ENCODE measurements at regions not wholly inside any gene's neighbourhood (a gene's known extent, or its start where the extent isn't known, plus 50 kb on each side); places are given as distances from the start of the nearest gene placed in this dataset.
"Not testable (repeated sequence)": the region's sequence is repeated elsewhere in the genome, so short reads cannot be mapped to it uniquely, and the experiment has no call there.

DNA sequence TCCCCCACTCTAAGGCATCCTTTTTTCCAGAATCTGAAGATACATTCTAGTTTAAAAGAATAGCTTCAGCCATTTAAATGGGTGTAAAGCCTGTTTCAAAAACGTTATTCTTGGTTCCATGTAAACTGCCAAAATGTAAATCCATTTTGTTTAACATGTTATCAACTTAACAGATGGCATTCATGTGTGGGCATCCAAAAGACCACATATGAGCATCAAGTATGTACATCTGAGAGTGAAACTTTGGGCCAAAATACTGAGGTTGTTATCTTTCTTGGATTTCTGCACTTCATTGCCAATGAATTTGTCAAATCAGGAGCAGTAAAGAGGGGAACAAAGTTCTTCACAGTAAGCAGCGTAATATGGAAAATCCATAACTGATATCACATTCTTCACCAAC, 395.4 kb downstream of the ZNF804A start:
- H3K23ac ChIP-seq (ENCODE audit: low read length) = no peak overlapping the region
- no peak overlapping the region for H4K5ac ChIP-seq (ENCODE audit: low read length)
- no CpG with 5 or more reads among the region's 2 CpGs for WGBS (ENCODE audit: extremely low coverage, insufficient coverage, low lambda C conversion rate)
- no peak overlapping the region for H3K4me2 ChIP-seq (ENCODE audit: low read length)
- H3K4me1 ChIP-seq (ENCODE audit: control insufficient read depth, low read depth, low read length) = no peaks in the 10 kb centered on the region
- H2AK5ac ChIP-seq (ENCODE audit: low read length) = no peak overlapping the region
- no peaks in the 10 kb centered on the region for H3K27me3 ChIP-seq (ENCODE audit: insufficient read depth, low read length, poor library complexity)
- no peaks in the 10 kb centered on the region for H3K79me1 ChIP-seq (ENCODE audit: low read length)
- H3K4me3 ChIP-seq (ENCODE audit: low read length) = no peak overlapping the region
- DNase-seq = no peak
- H2BK120ac ChIP-seq (ENCODE audit: low read depth, low read length) = no peak overlapping the region
- H3K9ac ChIP-seq (ENCODE audit: low read length) = no peak overlapping the region
- H4K8ac ChIP-seq (ENCODE audit: low read depth, low read length) = no peak overlapping the region
- H3K18ac ChIP-seq (ENCODE audit: low read length) = no peak overlapping the region
- no peak overlapping the region for H2BK5ac ChIP-seq (ENCODE audit: low read length)
- no peak overlapping the region for H3K4ac ChIP-seq (ENCODE audit: low read depth, low read length)
- no peaks in the 10 kb centered on the region for H3K79me2 ChIP-seq (ENCODE audit: control insufficient read depth, insufficient read depth, low read length)
- H3K27ac ChIP-seq (ENCODE audit: low read depth, low read length) = no peak overlapping the region
- H3K56ac ChIP-seq (ENCODE audit: low read length) = no peak overlapping the region
- no peak overlapping the region for H2BK15ac ChIP-seq (replicated peaks; ENCODE audit: low read depth)
- no peaks in the 10 kb centered on the region for H3K36me3 ChIP-seq (ENCODE audit: control insufficient read depth, insufficient read depth, low read length)

DNA sequence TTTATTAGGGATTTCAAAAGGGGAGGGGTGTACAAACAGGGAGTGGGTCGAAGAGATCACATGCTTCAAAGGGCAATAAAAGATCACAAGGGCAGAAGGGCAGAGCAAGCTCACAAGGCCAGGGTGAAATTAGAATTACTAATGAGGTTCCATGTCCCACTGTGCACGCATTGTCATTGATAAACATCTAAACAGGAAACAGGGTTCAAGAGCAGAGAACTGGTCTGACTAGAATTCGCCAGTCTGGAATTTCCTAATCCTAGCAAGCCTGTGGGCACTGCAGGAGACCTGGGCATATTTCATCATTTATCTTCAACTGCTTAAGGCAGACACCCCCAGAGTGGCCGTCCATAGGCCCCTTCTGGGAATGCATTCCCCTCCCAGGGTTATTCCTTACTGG, 408.2 kb downstream of the ZNF804A start:
- no peak overlapping the region for H4K5ac ChIP-seq (ENCODE audit: low read length)
- no peaks in the 10 kb centered on the region for H3K79me1 ChIP-seq (ENCODE audit: low read length)
- H3K56ac ChIP-seq (ENCODE audit: low read length) = no peak overlapping the region
- no CpG with 5 or more reads among the region's 4 CpGs for WGBS (ENCODE audit: extremely low coverage, insufficient coverage, low lambda C conversion rate)
- H3K4me1 ChIP-seq (ENCODE audit: control insufficient read depth, low read depth, low read length) = no peaks in the 10 kb centered on the region
- no peaks in the 10 kb centered on the region for H3K36me3 ChIP-seq (ENCODE audit: control insufficient read depth, insufficient read depth, low read length)
- no peaks in the 10 kb centered on the region for H3K27me3 ChIP-seq (ENCODE audit: insufficient read depth, low read length, poor library complexity)
- no peak overlapping the region for H3K4ac ChIP-seq (ENCODE audit: low read depth, low read length)
- no peak overlapping the region for H4K8ac ChIP-seq (ENCODE audit: low read depth, low read length)
- no peak overlapping the region for H2AK5ac ChIP-seq (ENCODE audit: low read length)
- no peak overlapping the region for H2BK120ac ChIP-seq (ENCODE audit: low read depth, low read length)
- no peak overlapping the region for H3K9ac ChIP-seq (ENCODE audit: low read length)
- no peak overlapping the region for H2BK15ac ChIP-seq (replicated peaks; ENCODE audit: low read depth)
- no peak overlapping the region for H2BK5ac ChIP-seq (ENCODE audit: low read length)
- H3K18ac ChIP-seq (ENCODE audit: low read length) = no peak overlapping the region
- H3K27ac ChIP-seq (ENCODE audit: low read depth, low read length) = no peak overlapping the region
- H3K23ac ChIP-seq (ENCODE audit: low read length) = no peak overlapping the region
- peak; percentile 3 for DNase-seq
- H3K4me3 ChIP-seq (ENCODE audit: low read length) = no peak overlapping the region
- no peaks in the 10 kb centered on the region for H3K79me2 ChIP-seq (ENCODE audit: control insufficient read depth, insufficient read depth, low read length)
- H3K4me2 ChIP-seq (ENCODE audit: low read length) = no peak overlapping the region

DNA sequence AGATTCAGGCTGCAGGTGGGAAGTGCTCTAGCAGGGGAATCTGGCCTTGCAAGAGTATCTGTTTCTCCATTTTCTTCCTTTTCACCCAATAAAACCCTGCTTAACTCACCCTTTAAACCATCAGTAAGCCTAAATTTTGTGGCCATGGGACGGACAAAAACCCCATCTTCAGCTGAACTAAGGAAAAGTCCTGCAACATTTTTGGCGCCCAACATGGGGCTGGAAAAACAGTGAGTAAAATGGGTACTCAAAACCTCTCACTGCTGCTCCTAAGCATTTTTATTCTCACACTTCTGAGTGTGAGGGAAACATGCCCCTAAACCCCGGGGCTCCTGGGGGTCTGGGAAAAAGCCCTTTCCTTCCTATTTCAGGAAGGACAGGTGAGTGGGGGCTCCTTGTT, 414.3 kb downstream of the ZNF804A start:
- Histone ChIP-seq H2BK120ac (ENCODE audit: low read depth, low read length) (no peak overlapping the region), H4K8ac (ENCODE audit: low read depth, low read length) (no peak overlapping the region), H3K4me2 (ENCODE audit: low read length) (no peak overlapping the region), H3K27ac (ENCODE audit: low read depth, low read length) (no peak overlapping the region), H3K4ac (ENCODE audit: low read depth, low read length) (no peak overlapping the region), H3K79me2 (ENCODE audit: control insufficient read depth, insufficient read depth, low read length) (no peaks in the 10 kb centered on the region), H3K4me1 (ENCODE audit: control insufficient read depth, low read depth, low read length) (no peaks in the 10 kb centered on the region), H3K79me1 (ENCODE audit: low read length) (no peaks in the 10 kb centered on the region), H3K4me3 (ENCODE audit: low read length) (no peak overlapping the region), H2BK15ac (replicated peaks; ENCODE audit: low read depth) (no peak overlapping the region), H4K5ac (ENCODE audit: low read length) (no peak overlapping the region), H3K23ac (ENCODE audit: low read length) (no peak overlapping the region), H3K56ac (ENCODE audit: low read length) (no peak overlapping the region), H2BK5ac (ENCODE audit: low read length) (no peak overlapping the region), H3K27me3 (ENCODE audit: insufficient read depth, low read length, poor library complexity) (no peaks in the 10 kb centered on the region), H3K36me3 (ENCODE audit: control insufficient read depth, insufficient read depth, low read length) (no peaks in the 10 kb centered on the region), H3K18ac (ENCODE audit: low read length) (no peak overlapping the region), H3K9ac (ENCODE audit: low read length) (no peak overlapping the region), H2AK5ac (ENCODE audit: low read length) (no peak overlapping the region)
- WGBS (ENCODE audit: extremely low coverage, insufficient coverage, low lambda C conversion rate) = no CpG with 5 or more reads among the region's 3 CpGs
- DNase-seq = peak; percentile 63

DNA sequence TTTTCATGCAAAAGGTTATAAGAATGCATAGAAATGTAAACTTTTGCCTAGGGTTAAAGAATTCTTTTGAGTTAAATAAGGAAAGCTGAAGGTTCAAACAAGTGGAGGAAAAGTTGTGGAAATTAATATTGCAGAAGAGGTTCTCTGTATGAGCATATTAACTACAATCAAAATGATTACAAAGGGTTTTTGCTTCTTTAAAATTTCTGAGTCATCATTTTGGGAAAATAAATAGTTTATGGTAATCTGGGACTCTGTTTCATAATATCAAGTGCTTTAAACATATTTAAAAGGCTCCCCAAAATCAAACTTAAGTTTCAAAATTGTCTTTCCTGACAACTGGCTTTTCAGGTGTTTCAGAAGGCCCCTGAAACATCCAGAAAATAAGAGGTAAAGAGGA, 415.7 kb downstream of the ZNF804A start:
- Histone ChIP-seq H3K56ac (ENCODE audit: low read length) (no peak overlapping the region), H3K79me2 (ENCODE audit: control insufficient read depth, insufficient read depth, low read length) (no peaks in the 10 kb centered on the region), H3K23ac (ENCODE audit: low read length) (no peak overlapping the region), H3K18ac (ENCODE audit: low read length) (no peak overlapping the region), H3K9ac (ENCODE audit: low read length) (no peak overlapping the region), H3K4me2 (ENCODE audit: low read length) (no peak overlapping the region), H3K4me3 (ENCODE audit: low read length) (no peak overlapping the region), H3K4me1 (ENCODE audit: control insufficient read depth, low read depth, low read length) (no peaks in the 10 kb centered on the region), H2AK5ac (ENCODE audit: low read length) (no peak overlapping the region), H2BK5ac (ENCODE audit: low read length) (no peak overlapping the region), H2BK120ac (ENCODE audit: low read depth, low read length) (no peak overlapping the region), H3K4ac (ENCODE audit: low read depth, low read length) (no peak overlapping the region), H4K8ac (ENCODE audit: low read depth, low read length) (no peak overlapping the region), H3K79me1 (ENCODE audit: low read length) (no peaks in the 10 kb centered on the region), H2BK15ac (replicated peaks; ENCODE audit: low read depth) (no peak overlapping the region), H3K36me3 (ENCODE audit: control insufficient read depth, insufficient read depth, low read length) (no peaks in the 10 kb centered on the region), H3K27me3 (ENCODE audit: insufficient read depth, low read length, poor library complexity) (no peaks in the 10 kb centered on the region), H4K5ac (ENCODE audit: low read length) (no peak overlapping the region), H3K27ac (ENCODE audit: low read depth, low read length) (no peak overlapping the region)
- DNase-seq = no peak

DNA sequence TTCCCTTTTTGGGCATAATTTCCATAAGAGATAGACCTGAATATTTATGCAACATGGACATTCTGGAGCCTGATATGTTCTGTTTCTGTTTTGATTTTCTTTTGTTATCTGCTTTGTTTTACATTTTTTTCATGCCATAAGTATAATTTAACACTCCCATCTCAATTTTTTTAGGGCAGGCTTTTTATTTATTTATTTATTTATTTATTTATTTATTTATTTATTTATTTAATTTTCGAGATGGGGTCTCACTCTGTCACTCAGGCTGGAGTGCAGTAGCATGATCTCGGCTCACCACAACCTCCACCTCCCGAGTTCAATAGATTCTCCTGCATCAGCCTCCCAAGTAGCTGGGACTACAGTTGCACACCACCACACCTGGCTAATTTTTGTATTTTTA, 427.6 kb downstream of the ZNF804A start:
- H3K9ac ChIP-seq (ENCODE audit: low read length); H3K27ac ChIP-seq (ENCODE audit: low read depth, low read length); H2AK5ac ChIP-seq (ENCODE audit: low read length); H3K36me3 ChIP-seq (ENCODE audit: control insufficient read depth, insufficient read depth, low read length); H3K4me1 ChIP-seq (ENCODE audit: control insufficient read depth, low read depth, low read length); H3K4ac ChIP-seq (ENCODE audit: low read depth, low read length); H3K4me2 ChIP-seq (ENCODE audit: low read length); H3K56ac ChIP-seq (ENCODE audit: low read length); DNase-seq; H2BK15ac ChIP-seq (replicated peaks; ENCODE audit: low read depth); H3K4me3 ChIP-seq (ENCODE audit: low read length); H4K5ac ChIP-seq (ENCODE audit: low read length); H3K79me2 ChIP-seq (ENCODE audit: control insufficient read depth, insufficient read depth, low read length); H2BK120ac ChIP-seq (ENCODE audit: low read depth, low read length); H4K8ac ChIP-seq (ENCODE audit: low read depth, low read length); H3K23ac ChIP-seq (ENCODE audit: low read length); H3K79me1 ChIP-seq (ENCODE audit: low read length); H3K18ac ChIP-seq (ENCODE audit: low read length); H3K27me3 ChIP-seq (ENCODE audit: insufficient read depth, low read length, poor library complexity); H2BK5ac ChIP-seq (ENCODE audit: low read length): not testable (repeated sequence)
- WGBS (ENCODE audit: extremely low coverage, insufficient coverage, low lambda C conversion rate) = no CpG with 5 or more reads among the region's 3 CpGs

DNA sequence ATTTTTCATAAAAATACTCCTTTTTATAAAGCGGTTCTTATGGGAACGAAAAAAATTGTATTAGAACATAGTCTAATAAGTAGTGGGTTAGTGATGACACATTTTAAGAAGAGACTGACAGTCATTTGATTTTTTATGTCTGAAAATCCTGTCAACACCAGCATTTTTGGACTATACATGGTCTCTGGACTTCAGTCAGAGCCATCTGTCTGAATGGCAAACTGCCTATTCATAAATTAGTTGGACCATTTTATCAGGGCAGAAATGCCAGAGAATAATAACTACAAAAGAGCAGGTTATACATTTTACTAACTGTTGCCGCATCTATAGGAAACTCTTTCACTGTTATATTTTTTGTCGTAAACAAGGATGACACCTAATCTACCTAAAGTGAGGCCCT, 437.6 kb downstream of the ZNF804A start:
- H4K8ac ChIP-seq (ENCODE audit: low read depth, low read length) = no peak overlapping the region
- no peak overlapping the region for H2BK5ac ChIP-seq (ENCODE audit: low read length)
- H3K18ac ChIP-seq (ENCODE audit: low read length) = no peak overlapping the region
- H3K4me3 ChIP-seq (ENCODE audit: low read length) = no peak overlapping the region
- WGBS (ENCODE audit: extremely low coverage, insufficient coverage, low lambda C conversion rate) = no CpG with 5 or more reads among the region's 4 CpGs
- no peaks in the 10 kb centered on the region for H3K79me2 ChIP-seq (ENCODE audit: control insufficient read depth, insufficient read depth, low read length)
- H2AK5ac ChIP-seq (ENCODE audit: low read length) = no peak overlapping the region
- no peak overlapping the region for H4K5ac ChIP-seq (ENCODE audit: low read length)
- H3K79me1 ChIP-seq (ENCODE audit: low read length) = no peaks in the 10 kb centered on the region
- no peak overlapping the region for H2BK120ac ChIP-seq (ENCODE audit: low read depth, low read length)
- H3K27ac ChIP-seq (ENCODE audit: low read depth, low read length) = no peak overlapping the region
- H3K9ac ChIP-seq (ENCODE audit: low read length) = no peak overlapping the region
- no peak overlapping the region for H3K4ac ChIP-seq (ENCODE audit: low read depth, low read length)
- H3K27me3 ChIP-seq (ENCODE audit: insufficient read depth, low read length, poor library complexity) = no peaks in the 10 kb centered on the region
- H2BK15ac ChIP-seq (replicated peaks; ENCODE audit: low read depth) = no peak overlapping the region
- no peak overlapping the region for H3K56ac ChIP-seq (ENCODE audit: low read length)
- no peak for DNase-seq
- H3K36me3 ChIP-seq (ENCODE audit: control insufficient read depth, insufficient read depth, low read length) = no peaks in the 10 kb centered on the region
- H3K23ac ChIP-seq (ENCODE audit: low read length) = no peak overlapping the region
- H3K4me2 ChIP-seq (ENCODE audit: low read length) = no peak overlapping the region
- H3K4me1 ChIP-seq (ENCODE audit: control insufficient read depth, low read depth, low read length) = no peaks in the 10 kb centered on the region
